Loucy (cell line): ENCODE measurements at regions not wholly inside any gene's neighbourhood (a gene's known extent, or its start where the extent isn't known, plus 50 kb on each side); places are given as distances from the start of the nearest gene placed in this dataset.

ENCODE experiments used
- EZH2phosphoT487 ChIP-seq: fragments of 200-600 bp; IDR thresholded peaks from 2 replicates; pipeline ENCODE4 v1.6.1; 2018; ENCODE audit warnings: antibody characterized with exemption, mild to moderate bottlenecking, moderate library complexity, borderline replicate concordance
- TF ChIP-seq, protein P1 (sequence below): fragments of 200-600 bp; sonication (generic); conservative IDR thresholded peaks from 2 replicates; pipeline ENCODE4 v1.5.1; 2014; ENCODE audit warnings: mild to moderate bottlenecking, antibody characterized with exemption, low read length

DNA sequence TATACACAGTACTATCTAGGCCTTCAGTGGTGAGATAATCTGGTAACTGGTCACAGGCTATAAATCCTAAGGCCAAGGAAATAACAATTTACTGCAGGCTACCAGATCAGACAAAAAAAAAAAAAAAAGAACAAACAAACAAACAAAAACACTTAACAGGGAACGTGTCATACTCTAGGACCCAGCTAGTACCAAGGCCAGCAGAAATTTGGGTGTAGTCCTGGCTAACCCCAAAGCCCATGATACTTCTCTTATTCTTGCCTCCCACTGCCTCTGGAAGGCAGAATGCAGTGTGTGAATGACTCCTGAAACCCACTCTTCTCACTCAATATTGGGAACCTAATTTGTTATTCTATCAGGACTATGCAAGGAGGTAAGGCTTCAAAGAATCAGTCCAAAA is 53.7 kb upstream of the ST3GAL6 start:
- TF ChIP-seq, protein P1, sequence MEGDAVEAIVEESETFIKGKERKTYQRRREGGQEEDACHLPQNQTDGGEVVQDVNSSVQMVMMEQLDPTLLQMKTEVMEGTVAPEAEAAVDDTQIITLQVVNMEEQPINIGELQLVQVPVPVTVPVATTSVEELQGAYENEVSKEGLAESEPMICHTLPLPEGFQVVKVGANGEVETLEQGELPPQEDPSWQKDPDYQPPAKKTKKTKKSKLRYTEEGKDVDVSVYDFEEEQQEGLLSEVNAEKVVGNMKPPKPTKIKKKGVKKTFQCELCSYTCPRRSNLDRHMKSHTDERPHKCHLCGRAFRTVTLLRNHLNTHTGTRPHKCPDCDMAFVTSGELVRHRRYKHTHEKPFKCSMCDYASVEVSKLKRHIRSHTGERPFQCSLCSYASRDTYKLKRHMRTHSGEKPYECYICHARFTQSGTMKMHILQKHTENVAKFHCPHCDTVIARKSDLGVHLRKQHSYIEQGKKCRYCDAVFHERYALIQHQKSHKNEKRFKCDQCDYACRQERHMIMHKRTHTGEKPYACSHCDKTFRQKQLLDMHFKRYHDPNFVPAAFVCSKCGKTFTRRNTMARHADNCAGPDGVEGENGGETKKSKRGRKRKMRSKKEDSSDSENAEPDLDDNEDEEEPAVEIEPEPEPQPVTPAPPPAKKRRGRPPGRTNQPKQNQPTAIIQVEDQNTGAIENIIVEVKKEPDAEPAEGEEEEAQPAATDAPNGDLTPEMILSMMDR = no peak
- no peak for TF ChIP-seq EZH2phosphoT487
